Endothelial cell of umbilical vein (primary cell): ENCODE measurements at regions not wholly inside any gene's neighbourhood (a gene's known extent, or its start where the extent isn't known, plus 50 kb on each side); places are given as distances from the start of the nearest gene placed in this dataset.

Experiments
- EZH2 ChIP-seq: IDR thresholded peaks from 2 replicates; pipeline ENCODE4 v1.6.1; 2012; ENCODE audit warnings: borderline replicate concordance, low read depth, mild to moderate bottlenecking, moderate library complexity, low read length, inconsistent platforms; ENCODE audit not compliant: severe bottlenecking
- MYC ChIP-seq: IDR thresholded peaks from one replicate; pipeline ENCODE4 v1.6.1; 2011; ENCODE audit warnings: mild to moderate bottlenecking, low read depth, low read length
- POLR2A ChIP-seq: IDR thresholded peaks from 2 replicates; pipeline ENCODE4 v1.6.1; 2012; ENCODE audit warnings: low read depth, mild to moderate bottlenecking, control low read depth, low read length
- TF ChIP-seq, protein P1 (sequence below), 2 donors: IDR thresholded peaks; 1 replicate in 1 of 2; 2 replicates in 1 of 2; pipeline ENCODE4 v1.5.1; 2011; ENCODE audit warnings: low read length in 2 of 2, mild to moderate bottlenecking in 2 of 2, moderate library complexity in 2 of 2, control low read depth in 1 of 2, inconsistent platforms in 1 of 2, low read depth in 1 of 2; ENCODE audit not compliant: insufficient read depth in 1 of 2; ENCODE audit errors: extremely low read depth in 1 of 2
- TF ChIP-seq, protein P2 (sequence below): IDR thresholded peaks from 2 replicates; pipeline ENCODE4 v1.6.1; 2011; ENCODE audit not compliant: insufficient read depth, insufficient read length

DNA sequence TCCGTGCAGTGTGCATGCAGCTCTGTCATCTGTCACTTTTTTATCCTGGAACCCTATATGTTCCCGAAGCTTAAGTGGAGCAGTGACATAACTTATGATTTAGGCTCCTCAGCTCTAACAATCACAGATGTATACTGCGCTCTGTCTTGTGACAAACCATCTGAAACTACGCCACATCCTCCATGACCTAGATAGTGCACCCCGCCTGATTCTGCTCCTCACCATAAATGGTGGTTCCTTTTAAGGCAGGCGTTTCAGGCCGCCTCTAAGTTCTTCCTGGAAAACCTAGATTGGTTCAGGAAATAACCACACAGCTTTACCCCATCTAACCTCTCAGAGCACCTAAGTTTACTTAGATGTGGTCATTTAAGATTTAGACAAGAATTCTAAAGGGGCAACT lies 372.0 kb downstream of the CDH10 start:
- TF ChIP-seq, protein P1, sequence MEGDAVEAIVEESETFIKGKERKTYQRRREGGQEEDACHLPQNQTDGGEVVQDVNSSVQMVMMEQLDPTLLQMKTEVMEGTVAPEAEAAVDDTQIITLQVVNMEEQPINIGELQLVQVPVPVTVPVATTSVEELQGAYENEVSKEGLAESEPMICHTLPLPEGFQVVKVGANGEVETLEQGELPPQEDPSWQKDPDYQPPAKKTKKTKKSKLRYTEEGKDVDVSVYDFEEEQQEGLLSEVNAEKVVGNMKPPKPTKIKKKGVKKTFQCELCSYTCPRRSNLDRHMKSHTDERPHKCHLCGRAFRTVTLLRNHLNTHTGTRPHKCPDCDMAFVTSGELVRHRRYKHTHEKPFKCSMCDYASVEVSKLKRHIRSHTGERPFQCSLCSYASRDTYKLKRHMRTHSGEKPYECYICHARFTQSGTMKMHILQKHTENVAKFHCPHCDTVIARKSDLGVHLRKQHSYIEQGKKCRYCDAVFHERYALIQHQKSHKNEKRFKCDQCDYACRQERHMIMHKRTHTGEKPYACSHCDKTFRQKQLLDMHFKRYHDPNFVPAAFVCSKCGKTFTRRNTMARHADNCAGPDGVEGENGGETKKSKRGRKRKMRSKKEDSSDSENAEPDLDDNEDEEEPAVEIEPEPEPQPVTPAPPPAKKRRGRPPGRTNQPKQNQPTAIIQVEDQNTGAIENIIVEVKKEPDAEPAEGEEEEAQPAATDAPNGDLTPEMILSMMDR (IDR thresholded peaks at IDR 0.05; ENCODE audit: extremely low read depth in 1 of 2, insufficient read depth in 1 of 2, low read depth in 1 of 2, low read length in 2 of 2): no peak
- no peak for TF ChIP-seq POLR2A
- TF ChIP-seq EZH2: no peak
- TF ChIP-seq, protein P2, sequence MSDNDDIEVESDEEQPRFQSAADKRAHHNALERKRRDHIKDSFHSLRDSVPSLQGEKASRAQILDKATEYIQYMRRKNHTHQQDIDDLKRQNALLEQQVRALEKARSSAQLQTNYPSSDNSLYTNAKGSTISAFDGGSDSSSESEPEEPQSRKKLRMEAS: no peak
- TF ChIP-seq MYC: no peak
